A549 (cell line): ENCODE measurements at regions not wholly inside any gene's neighbourhood (a gene's known extent, or its start where the extent isn't known, plus 50 kb on each side); places are given as distances from the start of the nearest gene placed in this dataset.

Source experiments
- CEBPB ChIP-seq, 2 experiments: fragments of >200 bp in 1 of 2; sonication (Bioruptor Twin) in 1 of 2; formaldehyde crosslinking in 1 of 2; IDR thresholded peaks; 2 replicates each; pipeline ENCODE4 v1.6.1; 2012 to 2016
- CHD4 ChIP-seq: fragments of 200-600 bp; sonication (generic); IDR thresholded peaks from 2 replicates; pipeline ENCODE4 v1.6.1; 2016; ENCODE audit warnings: antibody characterized with exemption, mild to moderate bottlenecking, borderline replicate concordance
- EP300 ChIP-seq, 2 experiments: fragments of >200 bp; sonication (Bioruptor Twin); formaldehyde crosslinking; IDR thresholded peaks; 2 replicates in 1 of 2; 3 replicates in 1 of 2; pipeline ENCODE4 v1.6.1; 2016 to 2017
- ESRRA ChIP-seq: fragments of 150-350 bp; IDR thresholded peaks from 2 replicates; pipeline ENCODE4 v1.6.1; 2014; ENCODE audit warnings: mild to moderate bottlenecking, low read length, borderline replicate concordance
- FOSL2 ChIP-seq, 2 experiments: fragments of 450-650 bp in 1 of 2; fragments of >200 bp in 1 of 2; sonication (Bioruptor Twin) in 1 of 2; formaldehyde crosslinking; IDR thresholded peaks; 2 replicates each; pipeline versions ENCODE4 v1.5.0 to v1.6.1; 2016 to 2020; ENCODE audit warnings: mild to moderate bottlenecking in 1 of 2, moderate library complexity in 1 of 2
- JUN ChIP-seq, 2 experiments: fragments of >200 bp; sonication (Bioruptor Twin); formaldehyde crosslinking; IDR thresholded peaks; 2 replicates in 1 of 2; 3 replicates in 1 of 2; pipeline ENCODE4 v1.6.1; 2016 to 2017
- MAFK ChIP-seq: fragments of 450-650 bp; IDR thresholded peaks from 2 replicates; pipeline ENCODE4 v1.6.1; 2014; ENCODE audit not compliant: partially characterized antibody
- RAD21 ChIP-seq, 2 experiments: fragments of >200 bp in 1 of 2; sonication (Bioruptor Twin) in 1 of 2; formaldehyde crosslinking in 1 of 2; IDR thresholded peaks in 1 of 2; conservative IDR thresholded peaks in 1 of 2; 2 replicates in 1 of 2; 3 replicates in 1 of 2; pipeline ENCODE4 v1.6.1; 2012 to 2018; ENCODE audit warnings: inconsistent platforms in 1 of 2
- RCOR1 ChIP-seq: fragments of 150-350 bp; IDR thresholded peaks from 2 replicates; pipeline ENCODE4 v1.6.1; 2014; ENCODE audit warnings: antibody characterized with exemption, low read length, low read depth
- TF ChIP-seq, protein P1 (sequence below): fragments of 450-650 bp; IDR thresholded peaks from 2 replicates; pipeline ENCODE4 v1.6.1; 2014; ENCODE audit warnings: antibody characterized with exemption
- TF ChIP-seq, protein P2 (sequence below): fragments of >200 bp; sonication (Bioruptor Twin); formaldehyde crosslinking; IDR thresholded peaks from 3 replicates; pipeline ENCODE4 v1.5.1; 2016
- TF ChIP-seq, protein P3 (sequence below): IDR thresholded peaks from 2 replicates; pipeline ENCODE4 v1.6.1; 2012
- TF ChIP-seq, protein P4 (sequence below): fragments of 250-450 bp; sonication (Bioruptor Pico); IDR thresholded peaks from 2 replicates; pipeline ENCODE4 v1.5.0; 2020; ENCODE audit warnings: low read depth, mild to moderate bottlenecking, moderate library complexity

DNA sequence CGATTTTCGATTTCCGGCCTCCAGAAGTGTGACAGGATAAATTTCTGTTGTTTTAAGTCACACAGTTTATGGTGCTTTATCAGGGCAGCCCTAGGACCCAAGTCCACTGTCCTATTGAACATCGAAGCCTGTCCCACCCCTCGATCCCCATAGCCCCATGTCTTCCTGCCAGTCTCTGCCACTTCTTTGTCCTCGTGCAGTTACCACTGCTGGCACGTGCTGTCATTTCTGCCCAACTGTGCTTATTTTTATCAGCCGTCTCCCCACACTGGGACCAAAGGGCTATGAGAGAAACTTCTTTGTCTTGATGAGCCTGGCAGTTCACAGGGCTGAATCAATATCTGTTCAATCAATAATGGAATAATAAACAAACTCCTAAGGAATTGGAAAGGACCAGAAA is 146.7 kb downstream of the PSMG1 start:
- TF ChIP-seq RAD21 (conservative IDR thresholded peaks at IDR 0.05 in 1 of 2, IDR thresholded peaks at IDR 0.05 in 1 of 2) (no peak), RCOR1 (no peak), CEBPB (IDR thresholded peaks at IDR 0.05) (no peak), MAFK (no peak), CHD4 (no peak), FOSL2 (IDR thresholded peaks at IDR 0.05) (no peak), FOSL2 (CRISPR knock-in tag; IDR thresholded peaks at IDR 0.05) (no peak), EP300 (IDR thresholded peaks at IDR 0.05) (no peak), JUN (IDR thresholded peaks at IDR 0.05) (no peak), ESRRA (no peak)
- TF ChIP-seq, protein P1, sequence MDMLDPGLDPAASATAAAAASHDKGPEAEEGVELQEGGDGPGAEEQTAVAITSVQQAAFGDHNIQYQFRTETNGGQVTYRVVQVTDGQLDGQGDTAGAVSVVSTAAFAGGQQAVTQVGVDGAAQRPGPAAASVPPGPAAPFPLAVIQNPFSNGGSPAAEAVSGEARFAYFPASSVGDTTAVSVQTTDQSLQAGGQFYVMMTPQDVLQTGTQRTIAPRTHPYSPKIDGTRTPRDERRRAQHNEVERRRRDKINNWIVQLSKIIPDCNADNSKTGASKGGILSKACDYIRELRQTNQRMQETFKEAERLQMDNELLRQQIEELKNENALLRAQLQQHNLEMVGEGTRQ = no peak
- TF ChIP-seq, protein P2, sequence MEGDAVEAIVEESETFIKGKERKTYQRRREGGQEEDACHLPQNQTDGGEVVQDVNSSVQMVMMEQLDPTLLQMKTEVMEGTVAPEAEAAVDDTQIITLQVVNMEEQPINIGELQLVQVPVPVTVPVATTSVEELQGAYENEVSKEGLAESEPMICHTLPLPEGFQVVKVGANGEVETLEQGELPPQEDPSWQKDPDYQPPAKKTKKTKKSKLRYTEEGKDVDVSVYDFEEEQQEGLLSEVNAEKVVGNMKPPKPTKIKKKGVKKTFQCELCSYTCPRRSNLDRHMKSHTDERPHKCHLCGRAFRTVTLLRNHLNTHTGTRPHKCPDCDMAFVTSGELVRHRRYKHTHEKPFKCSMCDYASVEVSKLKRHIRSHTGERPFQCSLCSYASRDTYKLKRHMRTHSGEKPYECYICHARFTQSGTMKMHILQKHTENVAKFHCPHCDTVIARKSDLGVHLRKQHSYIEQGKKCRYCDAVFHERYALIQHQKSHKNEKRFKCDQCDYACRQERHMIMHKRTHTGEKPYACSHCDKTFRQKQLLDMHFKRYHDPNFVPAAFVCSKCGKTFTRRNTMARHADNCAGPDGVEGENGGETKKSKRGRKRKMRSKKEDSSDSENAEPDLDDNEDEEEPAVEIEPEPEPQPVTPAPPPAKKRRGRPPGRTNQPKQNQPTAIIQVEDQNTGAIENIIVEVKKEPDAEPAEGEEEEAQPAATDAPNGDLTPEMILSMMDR = no peak
- TF ChIP-seq, protein P3, sequence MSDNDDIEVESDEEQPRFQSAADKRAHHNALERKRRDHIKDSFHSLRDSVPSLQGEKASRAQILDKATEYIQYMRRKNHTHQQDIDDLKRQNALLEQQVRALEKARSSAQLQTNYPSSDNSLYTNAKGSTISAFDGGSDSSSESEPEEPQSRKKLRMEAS = no peak
- TF ChIP-seq, protein P4, sequence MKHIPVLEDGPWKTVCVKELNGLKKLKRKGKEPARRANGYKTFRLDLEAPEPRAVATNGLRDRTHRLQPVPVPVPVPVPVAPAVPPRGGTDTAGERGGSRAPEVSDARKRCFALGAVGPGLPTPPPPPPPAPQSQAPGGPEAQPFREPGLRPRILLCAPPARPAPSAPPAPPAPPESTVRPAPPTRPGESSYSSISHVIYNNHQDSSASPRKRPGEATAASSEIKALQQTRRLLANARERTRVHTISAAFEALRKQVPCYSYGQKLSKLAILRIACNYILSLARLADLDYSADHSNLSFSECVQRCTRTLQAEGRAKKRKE (CRISPR knock-in tag) = no peak
